HepG2 (cell line): ENCODE measurements at regions not wholly inside any gene's neighbourhood (a gene's known extent, or its start where the extent isn't known, plus 50 kb on each side); places are given as distances from the start of the nearest gene placed in this dataset.

Experiments
- ATAC-seq: fragments of 200-7000 bp; cut with Tn5 transposase; 3 replicates; pipeline ENCODE4 v1.9.1; 2020; ENCODE audit warnings: mild to moderate bottlenecking, moderate library complexity
- BruUV-seq: library from RNA; stranded (reverse); fragments of 400-500 nt; replicated peaks from 2 replicates; lab custom pipeline; 2021; lab: Mats Ljungman, UMichigan
- CTCF ChIA-PET: fragments of 300-600 bp; formaldehyde crosslinking; extraction: SDS; loops from one replicate; lab custom pipeline; 2021; ENCODE audit warnings: low total read pairs, inconsistent platforms, low intra/inter-chr PET ratio; lab: Yijun Ruan, JAX
- POLR2A ChIA-PET: fragments of 350-600 bp; sonication (Branson Sonifier 250); formaldehyde crosslinking; loops from one replicate; lab custom pipeline; 2020; ENCODE audit warnings: antibody characterized with exemption, inconsistent platforms; lab: Yijun Ruan, JAX
- DNase-seq: peaks from one replicate; pipeline ENCODE4 v3.0.0-alpha.2; 2015; ENCODE audit warnings: low spot score
- FAIRE-seq: peaks from 3 replicates; lab custom pipeline; 2011; peaks lifted over from hg19 to GRCh38; lab: Jason Lieb, UNC
- H2AFZ ChIP-seq: one replicate; pipeline ENCODE4 v1.6.1; 2011; ENCODE audit warnings: low read length, inconsistent platforms
- H3K27ac ChIP-seq: fragments of 300-600 bp; 3 replicates; pipeline ENCODE4 v1.8.0; 2011; ENCODE audit warnings: mixed run types, mild to moderate bottlenecking, mixed read lengths, low read length, inconsistent platforms; ENCODE audit not compliant: insufficient read depth; ENCODE audit errors: extremely low read length
- H3K27me3 ChIP-seq, 2 experiments: fragments of 200-600 bp in 1 of 2; 2 replicates in 1 of 2; 3 replicates in 1 of 2; pipeline versions ENCODE4 v1.6.0 to v1.8.0; 2011; ENCODE audit warnings: low read length in 2 of 2, mild to moderate bottlenecking in 2 of 2, moderate library complexity in 2 of 2, inconsistent platforms in 1 of 2; ENCODE audit not compliant: insufficient read depth in 2 of 2, control insufficient read depth in 1 of 2
- H3K36me3 ChIP-seq, 2 experiments: fragments of 200-600 bp in 1 of 2; replicated peaks in 1 of 2; 2 replicates in 1 of 2; 3 replicates in 1 of 2; pipeline versions ENCODE4 v1.5.1 to v1.8.0; 2011; ENCODE audit warnings: low read length in 2 of 2, inconsistent platforms in 1 of 2; ENCODE audit not compliant: insufficient read depth in 2 of 2, control insufficient read depth in 1 of 2
- H3K4me1 ChIP-seq: 2 replicates; pipeline ENCODE4 v1.5.1; 2012; ENCODE audit warnings: low read length, inconsistent platforms; ENCODE audit not compliant: insufficient read depth
- H3K4me2 ChIP-seq: 2 replicates; pipeline ENCODE4 v1.6.0; 2011; ENCODE audit warnings: low read depth, low read length, inconsistent platforms
- H3K4me3 ChIP-seq, 3 experiments: fragments of 200-600 bp in 1 of 3; sonication (generic), shearing (Covaris generic) in 1 of 3; replicated peaks in 1 of 3; 2 replicates each; pipeline ENCODE4 v1.5.1; 2011 to 2016; ENCODE audit warnings: low read length in 3 of 3, inconsistent platforms in 2 of 3, low read depth in 2 of 3, mild to moderate bottlenecking in 2 of 3, control low read depth in 1 of 3, mixed read lengths in 1 of 3; ENCODE audit not compliant: insufficient read depth in 1 of 3
- H3K79me2 ChIP-seq: one replicate; pipeline ENCODE4 v1.6.1; 2011; ENCODE audit warnings: low read length, inconsistent platforms; ENCODE audit not compliant: insufficient read depth
- H3K9ac ChIP-seq: 2 replicates; pipeline ENCODE4 v1.6.0; 2011; ENCODE audit warnings: mild to moderate bottlenecking, low read depth, low read length, inconsistent platforms; ENCODE audit not compliant: insufficient read depth
- H3K9me3 ChIP-seq: 2 replicates; pipeline ENCODE4 v1.5.1; 2012; ENCODE audit warnings: mild to moderate bottlenecking, low read length
- H4K20me1 ChIP-seq: 2 replicates; pipeline ENCODE4 v1.6.0; 2011; ENCODE audit warnings: inconsistent platforms, mild to moderate bottlenecking, low read length, moderate library complexity; ENCODE audit not compliant: insufficient read depth
- EP300 ChIP-seq, 3 experiments: sonication (generic) in 1 of 3; formaldehyde crosslinking in 1 of 3; IDR thresholded peaks; 2 replicates each; pipeline versions ENCODE4 v1.5.1 to v1.6.1; 2011 to 2020; ENCODE audit warnings: low read depth in 2 of 3, low read length in 2 of 3, borderline replicate concordance in 1 of 3, improper control_type of control experiment in 1 of 3, mild to moderate bottlenecking in 1 of 3, missing genetic modification reagents in 1 of 3, moderate library complexity in 1 of 3
- FOSL1 ChIP-seq: sonication (generic); formaldehyde crosslinking; IDR thresholded peaks from 2 replicates; pipeline ENCODE4 v1.9.0; 2021; ENCODE audit warnings: missing genetic modification reagents, borderline replicate concordance
- HDAC2 ChIP-seq: sonication (generic); formaldehyde crosslinking; IDR thresholded peaks from 2 replicates; pipeline ENCODE4 v1.4.0; 2020; ENCODE audit warnings: missing genetic modification reagents
- HOXD1 ChIP-seq: sonication (generic); formaldehyde crosslinking; IDR thresholded peaks from 2 replicates; pipeline ENCODE4 v1.5.0; 2020; ENCODE audit warnings: missing genetic modification reagents
- KLF11 ChIP-seq: IDR thresholded peaks from 2 replicates; pipeline ENCODE4 v1.6.1; 2016; ENCODE audit warnings: missing compliant biosample characterization
- MAZ ChIP-seq, 2 experiments: sonication (generic) in 1 of 2; formaldehyde crosslinking in 1 of 2; IDR thresholded peaks; 2 replicates each; pipeline versions ENCODE4 v1.5.0 to v1.6.1; 2012 to 2020; ENCODE audit warnings: low read depth in 2 of 2, mild to moderate bottlenecking in 2 of 2, borderline replicate concordance in 1 of 2, improper control_type of control experiment in 1 of 2, low read length in 1 of 2, missing genetic modification reagents in 1 of 2, moderate library complexity in 1 of 2
- MTA3 ChIP-seq: sonication (generic); formaldehyde crosslinking; IDR thresholded peaks from 2 replicates; pipeline ENCODE4 v1.4.0; 2020; ENCODE audit warnings: missing genetic modification reagents
- NFIB ChIP-seq: sonication (generic); formaldehyde crosslinking; IDR thresholded peaks from 2 replicates; pipeline ENCODE4 v1.9.0; 2021; ENCODE audit warnings: missing genetic modification reagents, mild to moderate bottlenecking, borderline replicate concordance
- RBAK ChIP-seq: sonication (generic); formaldehyde crosslinking; IDR thresholded peaks from 2 replicates; pipeline ENCODE4 v1.5.1; 2020; ENCODE audit warnings: mild to moderate bottlenecking, missing genetic modification reagents
- TAF15 ChIP-seq: fragments of 200-400 bp; formaldehyde crosslinking; IDR thresholded peaks from one replicate; pipeline ENCODE4 v1.6.1; 2018; ENCODE audit warnings: mild to moderate bottlenecking, low read depth, low read length; ENCODE audit not compliant: poor library complexity, severe bottlenecking
- TEAD3 ChIP-seq: optimal IDR thresholded peaks from 2 replicates; pipeline ENCODE3; 2016; ENCODE audit warnings: borderline replicate concordance
- THYN1 ChIP-seq: sonication (generic); formaldehyde crosslinking; IDR thresholded peaks from 2 replicates; pipeline ENCODE4 v1.8.1; 2023; ENCODE audit warnings: low read depth, mild to moderate bottlenecking, moderate library complexity, missing genetic modification reagents, borderline replicate concordance
- ZC3H4 ChIP-seq: sonication (generic); formaldehyde crosslinking; IDR thresholded peaks from 2 replicates; pipeline ENCODE4 v1.4.0; 2020; ENCODE audit warnings: missing genetic modification reagents, borderline replicate concordance
- ZKSCAN8 ChIP-seq: IDR thresholded peaks from 2 replicates; pipeline ENCODE4 v1.6.1; 2016; ENCODE audit warnings: borderline replicate concordance, missing genetic modification reagents, missing compliant biosample characterization
- ZNF232 ChIP-seq: sonication (generic); formaldehyde crosslinking; IDR thresholded peaks from 2 replicates; pipeline ENCODE4 v1.4.0; 2020; ENCODE audit warnings: missing genetic modification reagents, borderline replicate concordance
- ZNF329 ChIP-seq: sonication (generic); formaldehyde crosslinking; IDR thresholded peaks from 2 replicates; pipeline ENCODE4 v1.9.0; 2021; ENCODE audit warnings: low read depth, mild to moderate bottlenecking, missing genetic modification reagents
- ZNF564 ChIP-seq: sonication (generic); formaldehyde crosslinking; IDR thresholded peaks from 2 replicates; pipeline ENCODE4 v1.8.1; 2023; ENCODE audit warnings: mild to moderate bottlenecking, missing genetic modification reagents
- ZNF710 ChIP-seq: sonication (generic); formaldehyde crosslinking; IDR thresholded peaks from 2 replicates; pipeline ENCODE4 v1.5.0; 2020; ENCODE audit warnings: mild to moderate bottlenecking, missing genetic modification reagents, borderline replicate concordance
- ZNF839 ChIP-seq: sonication (generic); formaldehyde crosslinking; IDR thresholded peaks from 2 replicates; pipeline ENCODE4 v1.4.0; 2020; ENCODE audit warnings: missing genetic modification reagents, mild to moderate bottlenecking, borderline replicate concordance
- WGBS: methylation state at CpG from one replicate; pipeline ENCODE4 v1.1.6; 2017; ENCODE audit warnings: low lambda C conversion rate; 5-methylcytosine and 5-hydroxymethylcytosine counted together
- in situ Hi-C: cut with HindIII; loops from 2 replicates; pipeline ENCODE4 v1.10.0; 2017; ENCODE audit warnings: low pct_unique_long_range_greater_than_20kb; ENCODE audit not compliant: extremely low pct_ligation_motif_present
- intact Hi-C: fragments of 100-400 bp; cut with micrococcal nuclease; formaldehyde crosslinking; loops from one replicate; pipeline ENCODE4 v1.10.0; 2022; ENCODE audit not compliant: unreplicated experiment

- no peak overlapping the region for H3K27ac ChIP-seq
- DNase-seq (no peak), FAIRE-seq (no peak), ATAC-seq (no peak)
- no peak overlapping the region for H3K4me2 ChIP-seq
- no peaks in the 10 kb centered on the region for H3K9me3 ChIP-seq
- POLR2A ChIA-PET: no interaction called here
- 4% methylated on average over 1 of the region's 1 CpG for WGBS
- in situ Hi-C loops: no loop called here
- no peak overlapping the region for H2AFZ ChIP-seq
- no peaks in the 10 kb centered on the region for H3K27me3 ChIP-seq
- CTCF ChIA-PET: no interaction called here
- no peaks in the 10 kb centered on the region for H3K4me1 ChIP-seq
- no peak overlapping the region for H3K9ac ChIP-seq
- no peaks in the 10 kb centered on the region for H4K20me1 ChIP-seq
- no TSS peak for BruUV-seq
- TF ChIP-seq TAF15: no peak
- no peak for TF ChIP-seq THYN1 (CRISPR knock-in tag)
- TF ChIP-seq, all 625 proteins: peak for 0
- Histone ChIP-seq H3K36me3 (no peaks in the 10 kb centered on the region), H3K4me3 (no peak overlapping the region), H3K79me2 (no peaks in the 10 kb centered on the region)
- intact Hi-C loops: no loop called here
These were observed 89.1 kb upstream of the HS3ST3A1 start for GRCh38 chr17:13690806-13691205.

GRCh38 chr17:13694934-13695333 lies 93.2 kb upstream of the HS3ST3A1 start:
- Histone ChIP-seq H3K27me3 (no peaks in the 10 kb centered on the region), H3K9ac (no peak overlapping the region), H3K4me3 (no peak overlapping the region), H3K4me2 (no peak overlapping the region), H3K36me3 (no peaks in the 10 kb centered on the region), H4K20me1 (no peaks in the 10 kb centered on the region), H3K27ac (no peak overlapping the region), H3K9me3 (no peaks in the 10 kb centered on the region), H3K4me1 (no peaks in the 10 kb centered on the region), H3K79me2 (no peaks in the 10 kb centered on the region), H2AFZ (no peak overlapping the region)
- in situ Hi-C loops (no loop called here), intact Hi-C loops (no loop called here)
- DNase-seq: no peak
- ChIA-PET POLR2A (no interaction called here), CTCF (no interaction called here)
- no TSS peak for BruUV-seq
- no peak for ATAC-seq
- FAIRE-seq: no peak
- TF ChIP-seq TEAD3 (CRISPR knock-in tag): no peak
- no peak for TF ChIP-seq ZNF564 (CRISPR knock-in tag)
- no peak for TF ChIP-seq KLF11 (CRISPR knock-in tag)
- no peak for TF ChIP-seq RBAK (CRISPR knock-in tag)
- TF ChIP-seq ZKSCAN8 (CRISPR knock-in tag): no peak
- no peak for TF ChIP-seq ZC3H4
- TF ChIP-seq ZNF232: no peak
- TF ChIP-seq ZNF710 (CRISPR knock-in tag): no peak
- TF ChIP-seq ZNF329 (CRISPR knock-in tag): no peak
- no peak for TF ChIP-seq EP300 (IDR thresholded peaks at IDR 0.05; ENCODE audit: low read depth in 2 of 2, low read length in 2 of 2)
- no peak for TF ChIP-seq EP300 (CRISPR knock-in tag; IDR thresholded peaks at IDR 0.05; ENCODE audit: borderline replicate concordance)
- no peak for TF ChIP-seq FOSL1 (CRISPR knock-in tag)
- no peak for TF ChIP-seq HOXD1
- TF ChIP-seq ZNF839 (CRISPR knock-in tag): no peak
- TF ChIP-seq MTA3 (CRISPR knock-in tag): no peak
- no peak for TF ChIP-seq HDAC2 (CRISPR knock-in tag)
- no peak for TF ChIP-seq MAZ (IDR thresholded peaks at IDR 0.05; ENCODE audit: borderline replicate concordance, low read depth, low read length)
- TF ChIP-seq MAZ (CRISPR knock-in tag; IDR thresholded peaks at IDR 0.05; ENCODE audit: low read depth): no peak
- TF ChIP-seq NFIB: no peak
